GM21390 (cell line): ENCODE measurements at regions not wholly inside any gene's neighbourhood (a gene's known extent, or its start where the extent isn't known, plus 50 kb on each side); places are given as distances from the start of the nearest gene placed in this dataset.

Source experiments
- ATAC-seq: cut with Tn5 transposase; IDR thresholded peaks from one replicate; pipeline ENCODE4 v1.9.1; 2021; ENCODE audit not compliant: unreplicated experiment

DNA sequence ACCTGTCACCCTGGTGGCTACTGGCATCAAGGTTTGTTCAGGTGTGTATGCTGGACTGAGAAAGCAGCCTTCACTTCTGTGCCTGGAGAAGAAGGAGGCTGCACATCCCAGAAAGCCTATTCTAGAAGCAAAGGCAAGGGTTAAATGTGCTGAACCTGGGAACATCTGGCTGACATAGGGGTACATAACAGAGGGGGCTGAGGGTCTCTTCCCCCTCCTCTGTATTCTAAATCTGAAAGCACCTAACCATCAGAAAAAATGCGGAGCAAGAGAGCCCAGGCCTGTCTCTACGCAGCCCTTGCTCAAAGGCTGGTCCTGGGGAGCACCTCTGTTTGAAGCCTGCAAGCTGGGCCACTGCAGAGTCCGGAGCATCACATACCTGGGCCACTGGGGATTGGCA lies 53.2 kb upstream of the FSTL4 start:
- no peak for ATAC-seq

DNA sequence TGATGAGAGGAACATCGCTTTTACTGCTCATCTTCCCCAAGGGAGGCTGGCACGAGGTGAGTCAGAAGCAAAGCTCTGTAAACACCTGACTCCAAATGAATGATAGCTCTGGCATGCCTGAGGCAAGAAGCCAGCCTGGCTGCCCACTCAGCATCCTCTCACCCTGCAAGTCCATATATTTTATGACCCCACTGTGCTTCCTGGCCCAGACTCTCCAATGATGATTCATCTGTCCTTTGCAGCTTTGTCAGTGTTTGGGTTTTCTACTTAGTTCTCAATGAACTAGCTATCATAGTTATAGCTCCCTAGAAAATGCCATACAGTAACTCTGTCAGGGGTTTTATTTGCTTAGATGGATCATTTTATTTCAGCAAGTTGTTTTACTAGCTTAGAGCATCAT lies 52.1 kb upstream of the FSTL4 start:
- no peak for ATAC-seq

DNA sequence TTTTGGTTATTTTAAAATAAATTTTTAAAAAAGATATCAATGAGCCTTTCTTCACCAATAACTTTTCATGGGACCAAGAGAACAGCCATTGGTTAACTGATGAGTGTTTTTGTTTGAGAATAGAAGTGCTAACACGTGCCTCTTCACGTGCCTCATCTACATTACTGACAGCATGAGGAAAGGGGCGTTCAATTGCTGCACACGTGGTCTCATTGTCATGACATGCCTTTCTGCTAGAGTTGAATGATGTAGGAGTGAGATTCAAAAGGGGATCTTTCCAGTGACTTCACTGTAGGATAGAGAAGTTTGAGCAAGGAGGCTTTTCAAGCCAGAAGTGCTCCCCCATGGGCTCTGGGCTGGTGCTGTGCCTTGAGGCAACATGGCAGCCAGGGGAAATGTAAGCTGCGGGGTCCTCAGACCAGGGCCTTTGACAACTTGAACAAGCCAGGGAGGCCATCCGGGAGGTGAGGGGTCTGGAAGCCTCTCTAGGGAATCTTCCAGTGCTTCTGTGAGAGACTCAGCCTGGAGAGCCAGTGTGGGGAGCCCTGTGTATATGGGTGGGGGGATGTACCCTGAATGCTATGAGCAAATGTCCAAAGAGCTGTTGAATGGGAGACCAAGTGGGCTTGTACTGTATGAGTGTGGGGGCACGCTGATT lies 51.2 kb upstream of the FSTL4 start:
- no peak for ATAC-seq

DNA sequence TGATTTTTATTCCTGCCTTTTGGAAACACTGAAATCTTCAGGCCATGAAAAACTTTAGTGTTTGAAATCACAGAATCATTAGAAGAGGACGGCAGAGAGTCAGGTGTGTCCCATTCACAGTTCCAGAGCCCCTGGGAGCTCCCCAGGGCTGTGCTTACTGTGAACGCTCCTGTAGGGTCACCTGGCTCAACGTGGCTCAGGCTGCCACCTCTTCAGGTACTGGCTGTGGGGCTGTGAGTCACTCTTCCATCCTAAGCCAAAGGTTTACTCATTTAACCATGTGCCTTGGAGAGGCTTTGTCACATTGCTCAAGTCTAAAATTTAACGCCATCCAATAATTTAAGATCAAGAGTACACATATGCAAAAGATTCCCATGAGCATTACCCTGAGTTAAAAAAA lies 50.2 kb upstream of the FSTL4 start:
- no peak for ATAC-seq
